RWPE1 (cell line): ENCODE measurements at regions not wholly inside any gene's neighbourhood (a gene's known extent, or its start where the extent isn't known, plus 50 kb on each side); places are given as distances from the start of the nearest gene placed in this dataset.

Experiments used
- CTCF ChIA-PET: fragments of 350-600 bp; sonication (Branson Sonifier 250); formaldehyde crosslinking; extraction: SDS; loops from one replicate; lab custom pipeline; 2021; lab: Yijun Ruan, JAX
- POLR2A ChIA-PET: fragments of 400-600 bp; formaldehyde crosslinking; extraction: SDS; loops from one replicate; lab custom pipeline; 2020; ENCODE audit warnings: antibody characterized with exemption; ENCODE audit not compliant: low non-redundant PET; lab: Yijun Ruan, JAX
- DNase-seq: peaks from one replicate; pipeline ENCODE4 v3.0.0; 2012; ENCODE audit warnings: low spot score
- H3K27ac ChIP-seq: fragments of 450-650 bp; 2 replicates; pipeline ENCODE4 v1.5.1; 2017
- TF ChIP-seq, protein P1 (sequence below): fragments of 450-650 bp; conservative IDR thresholded peaks from 2 replicates; pipeline ENCODE4 v1.5.1; 2017; ENCODE audit warnings: low read depth, mild to moderate bottlenecking

DNA sequence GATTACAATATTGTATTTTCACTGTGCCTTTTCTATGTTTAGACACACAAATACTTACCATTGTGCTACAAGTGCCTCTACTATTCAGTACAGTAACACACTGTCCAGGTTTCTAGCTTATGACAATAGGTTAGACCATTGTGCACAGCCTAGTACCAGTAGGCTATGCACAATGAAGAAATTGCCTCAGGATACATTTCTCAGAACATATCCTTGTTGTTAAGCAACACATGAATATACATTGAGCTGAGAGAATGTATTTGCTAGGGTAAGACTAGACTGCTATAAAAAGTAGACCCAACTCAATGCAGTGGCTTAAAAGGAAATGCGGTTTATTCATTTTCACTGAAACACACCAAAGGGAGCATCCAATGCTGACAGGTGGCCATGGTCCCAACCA is 285.1 kb downstream of the HS3ST3A1 start:
- ChIA-PET POLR2A (no interaction called here), CTCF (no interaction called here)
- DNase-seq: no peak
- TF ChIP-seq, protein P1, sequence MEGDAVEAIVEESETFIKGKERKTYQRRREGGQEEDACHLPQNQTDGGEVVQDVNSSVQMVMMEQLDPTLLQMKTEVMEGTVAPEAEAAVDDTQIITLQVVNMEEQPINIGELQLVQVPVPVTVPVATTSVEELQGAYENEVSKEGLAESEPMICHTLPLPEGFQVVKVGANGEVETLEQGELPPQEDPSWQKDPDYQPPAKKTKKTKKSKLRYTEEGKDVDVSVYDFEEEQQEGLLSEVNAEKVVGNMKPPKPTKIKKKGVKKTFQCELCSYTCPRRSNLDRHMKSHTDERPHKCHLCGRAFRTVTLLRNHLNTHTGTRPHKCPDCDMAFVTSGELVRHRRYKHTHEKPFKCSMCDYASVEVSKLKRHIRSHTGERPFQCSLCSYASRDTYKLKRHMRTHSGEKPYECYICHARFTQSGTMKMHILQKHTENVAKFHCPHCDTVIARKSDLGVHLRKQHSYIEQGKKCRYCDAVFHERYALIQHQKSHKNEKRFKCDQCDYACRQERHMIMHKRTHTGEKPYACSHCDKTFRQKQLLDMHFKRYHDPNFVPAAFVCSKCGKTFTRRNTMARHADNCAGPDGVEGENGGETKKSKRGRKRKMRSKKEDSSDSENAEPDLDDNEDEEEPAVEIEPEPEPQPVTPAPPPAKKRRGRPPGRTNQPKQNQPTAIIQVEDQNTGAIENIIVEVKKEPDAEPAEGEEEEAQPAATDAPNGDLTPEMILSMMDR: no peak
- H3K27ac ChIP-seq: no peak overlapping the region

DNA sequence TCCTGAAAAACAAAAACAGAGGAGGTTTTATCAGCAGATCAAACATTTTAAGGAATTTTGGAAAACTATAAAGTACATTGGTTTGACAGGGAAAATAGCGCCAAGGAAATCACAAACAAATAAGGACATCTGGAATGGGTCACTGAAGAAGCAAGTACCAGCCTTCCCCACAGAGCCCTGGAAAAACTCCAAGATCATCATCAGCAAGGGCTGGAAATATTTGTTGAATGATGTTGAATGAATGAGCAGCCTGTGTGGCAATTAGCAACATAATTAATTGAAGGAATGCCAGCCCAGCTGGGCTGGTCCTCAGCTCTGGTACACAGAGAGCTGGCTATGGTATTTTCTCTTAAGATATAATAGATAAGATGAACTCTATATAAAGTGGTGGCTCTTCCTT is 290.4 kb downstream of the HS3ST3A1 start:
- no peak overlapping the region for H3K27ac ChIP-seq
- TF ChIP-seq, protein P1: no peak
- DNase-seq: no peak
- POLR2A ChIA-PET: no interaction called here
- CTCF ChIA-PET: no interaction called here

DNA sequence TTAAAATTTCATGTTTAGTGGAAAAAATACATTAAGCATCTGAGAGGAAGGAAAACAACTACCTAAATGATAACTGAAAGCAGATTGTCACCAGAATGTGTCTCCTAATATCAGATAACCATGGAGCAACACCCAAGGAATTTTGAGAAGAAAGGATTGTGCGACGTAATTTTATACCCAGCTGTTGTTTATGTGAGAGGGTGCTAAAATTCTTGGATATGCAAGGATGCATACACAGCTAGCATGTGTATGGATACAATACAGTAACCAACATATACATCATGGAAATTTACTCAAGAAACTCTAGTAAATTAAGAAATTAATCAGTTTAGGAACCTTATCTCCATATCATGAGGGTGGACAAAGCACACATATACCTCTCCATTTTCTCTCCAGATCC is 290.9 kb downstream of the HS3ST3A1 start:
- TF ChIP-seq, protein P1: no peak
- H3K27ac ChIP-seq: no peak overlapping the region
- CTCF ChIA-PET: no interaction called here
- DNase-seq: no peak
- POLR2A ChIA-PET: no interaction called here

DNA sequence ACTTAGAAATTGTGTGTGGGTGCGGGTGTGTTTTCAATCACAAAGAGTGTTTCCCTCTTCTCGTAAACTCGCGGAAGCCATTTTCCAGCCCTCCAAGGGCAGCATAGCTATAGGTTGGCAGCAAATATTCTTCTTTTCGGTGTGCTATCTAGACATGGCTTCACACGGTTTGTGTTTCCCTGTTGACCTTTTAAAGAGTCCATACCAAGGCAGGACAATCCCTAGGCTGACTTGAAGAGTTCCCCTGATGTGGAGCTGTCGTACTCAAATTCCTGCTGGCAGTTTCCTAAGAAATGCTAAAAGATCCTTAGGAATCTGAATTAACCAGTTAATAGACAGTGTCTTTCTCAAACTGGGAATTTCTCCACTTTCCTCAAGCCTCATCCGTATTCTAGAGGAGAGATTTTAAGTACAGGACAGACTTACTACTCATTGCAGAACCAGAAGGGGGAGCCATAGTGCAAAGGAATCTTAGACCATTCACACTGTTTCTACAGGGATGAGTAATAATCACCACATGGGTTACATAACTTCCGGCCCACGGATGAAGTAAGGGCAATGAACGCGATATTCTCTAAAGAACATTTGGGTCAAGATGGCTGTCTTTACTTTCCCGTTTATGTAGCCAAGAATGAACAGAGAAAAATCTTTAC is 288.6 kb upstream of the ELAC2 start:
- POLR2A ChIA-PET: no interaction called here
- DNase-seq: peak; percentile 70
- CTCF ChIA-PET: interaction anchor here (0.6 kb wide), 1 partner anchor 183 kb away, joined by 6 read pairs; no protein-coding TSS in a partner anchor
- H3K27ac ChIP-seq: no peak overlapping the region
- TF ChIP-seq, protein P1: no peak; the same call in 1 of the 2 replicates

DNA sequence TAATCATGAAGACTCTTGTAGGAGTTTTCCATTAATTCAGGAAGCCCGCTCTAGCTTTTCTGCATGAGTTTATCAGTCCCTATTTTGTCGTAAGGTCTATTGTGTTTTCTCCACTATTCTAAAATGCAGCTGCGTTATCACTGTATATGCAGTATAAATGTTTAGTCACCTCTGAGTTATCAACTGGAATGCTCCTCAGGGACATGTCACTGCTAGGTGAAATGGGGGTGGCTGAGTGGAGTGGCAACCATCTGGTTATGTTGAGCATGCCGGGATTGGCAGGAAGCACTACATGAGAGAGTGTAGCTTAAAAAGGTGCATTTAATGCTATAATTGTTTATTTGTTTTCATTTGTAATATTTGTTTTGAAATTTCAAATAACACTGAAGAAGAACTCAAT is 285.2 kb upstream of the ELAC2 start:
- no peak for DNase-seq
- TF ChIP-seq, protein P1: no peak
- H3K27ac ChIP-seq: no peak overlapping the region
- ChIA-PET CTCF (no interaction called here), POLR2A (no interaction called here)

DNA sequence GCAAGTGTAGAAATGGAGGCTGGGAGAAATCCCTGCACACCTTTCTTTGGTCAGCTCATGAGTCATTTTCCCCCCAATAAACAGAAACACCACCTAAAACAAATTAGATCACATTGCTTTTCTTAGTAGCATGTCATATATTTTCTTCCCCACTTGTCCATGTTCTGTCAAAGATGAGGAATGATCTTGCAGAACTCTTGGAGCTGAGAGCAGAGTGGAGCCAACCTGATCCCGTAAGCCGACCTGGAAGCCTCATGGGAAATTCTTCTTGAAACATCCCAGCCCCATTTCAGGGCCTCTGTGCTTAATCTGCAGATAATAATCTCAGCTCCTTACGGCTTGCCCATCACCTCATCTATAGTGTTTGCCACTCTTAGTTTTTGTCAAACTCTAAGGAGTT is 284.6 kb upstream of the ELAC2 start:
- no peak overlapping the region for H3K27ac ChIP-seq
- TF ChIP-seq, protein P1: no peak
- ChIA-PET CTCF (no interaction called here), POLR2A (no interaction called here)
- no peak for DNase-seq
